HG03565 (cell line): ENCODE measurements at regions not wholly inside any gene's neighbourhood (a gene's known extent, or its start where the extent isn't known, plus 50 kb on each side); places are given as distances from the start of the nearest gene placed in this dataset.

ENCODE experiments used
- ATAC-seq: cut with Tn5 transposase; IDR thresholded peaks from one replicate; pipeline ENCODE4 v1.9.1; 2021; ENCODE audit warnings: mild to moderate bottlenecking, moderate library complexity; ENCODE audit not compliant: unreplicated experiment

- no peak for ATAC-seq
These were observed 117.6 kb upstream of the PWP1 start for GRCh38 chr12:107567876-107568619.

DNA sequence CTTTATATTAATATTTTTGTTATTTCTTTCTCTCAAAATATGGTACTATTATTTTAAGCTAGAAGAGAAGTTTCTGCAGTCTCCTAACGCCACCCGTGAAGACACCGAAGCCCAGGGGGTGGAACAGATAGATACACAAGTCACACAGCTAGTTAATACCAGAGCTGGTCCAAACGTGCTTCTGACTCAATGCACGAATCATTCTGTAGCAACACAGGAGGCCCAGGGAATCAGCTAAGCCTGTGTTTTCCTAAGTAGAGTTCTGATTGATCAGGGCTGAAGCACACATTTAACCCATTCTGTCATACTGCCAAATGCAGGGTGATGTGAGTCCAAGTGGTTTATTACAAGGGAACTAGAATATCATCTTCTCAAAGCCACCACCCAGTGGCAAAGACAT, 116.9 kb upstream of the PWP1 start:
- ATAC-seq = no peak

DNA sequence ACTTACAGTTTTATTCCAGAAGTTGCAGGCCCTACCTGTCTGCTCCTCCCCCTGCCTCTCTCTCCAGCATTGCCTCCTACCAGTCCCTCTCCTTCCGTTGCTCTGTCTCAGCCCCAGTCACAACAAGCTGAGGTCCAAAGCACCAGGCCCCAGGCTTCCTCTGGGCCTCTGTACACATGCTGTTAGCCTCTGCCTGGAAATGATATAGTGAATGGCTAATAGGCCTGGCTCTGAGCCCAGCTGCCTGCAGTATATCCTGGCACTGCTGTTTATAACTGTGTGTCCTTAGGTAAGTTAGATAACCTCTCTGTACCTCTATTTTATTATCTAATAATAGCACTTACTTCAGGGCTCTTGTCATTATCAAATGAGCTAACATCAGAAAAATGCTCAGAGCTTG, 114.9 kb upstream of the PWP1 start:
- no peak for ATAC-seq

- ATAC-seq = no peak
These were observed 114.1 kb upstream of the PWP1 start for GRCh38 chr12:107571492-107571891.

DNA sequence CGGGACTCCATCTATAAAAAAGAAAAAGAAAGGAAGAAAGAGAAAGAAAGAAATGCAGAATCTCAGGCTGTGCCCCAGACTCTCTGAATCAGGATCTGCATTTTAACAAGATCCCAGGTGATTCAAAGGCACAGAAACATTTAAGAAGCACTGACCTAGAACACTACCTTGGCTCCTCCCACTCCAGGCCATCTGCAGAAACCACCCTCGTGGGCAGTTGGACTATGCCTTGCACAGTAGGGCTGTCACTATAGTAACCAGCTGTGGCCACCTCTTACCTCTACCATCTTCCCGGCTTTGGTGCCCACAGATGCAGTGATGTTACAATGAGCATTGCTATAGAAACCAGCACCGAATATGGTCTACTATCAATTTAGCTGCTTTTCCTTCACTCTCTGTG, 110.9 kb upstream of the PWP1 start:
- ATAC-seq = no peak

GRCh38 chr12:107580750-107581618, 104.6 kb upstream of the PWP1 start:
- ATAC-seq = no peak

- no peak for ATAC-seq
These were observed 104.0 kb upstream of the PWP1 start for GRCh38 chr12:107581619-107582015.

DNA sequence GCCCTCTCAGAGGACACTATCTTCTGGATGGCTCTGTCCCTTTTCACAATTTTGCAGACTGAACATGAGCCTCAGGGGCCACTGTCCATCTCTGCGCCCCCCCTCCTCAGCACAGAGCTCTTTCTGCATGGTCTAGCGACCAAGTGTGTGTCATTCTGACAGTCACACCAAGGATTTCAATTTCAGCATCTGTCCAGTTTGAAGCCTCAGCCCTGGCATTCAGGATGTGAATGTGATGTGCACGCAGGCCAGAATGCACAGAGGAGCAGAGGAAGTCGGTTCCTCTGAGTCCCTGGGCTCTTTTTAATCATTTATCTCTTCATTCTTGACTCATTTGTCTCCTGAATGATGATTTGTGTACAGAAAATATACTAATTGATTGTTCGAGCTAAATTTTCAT, 102.0 kb upstream of the PWP1 start:
- ATAC-seq = no peak

DNA sequence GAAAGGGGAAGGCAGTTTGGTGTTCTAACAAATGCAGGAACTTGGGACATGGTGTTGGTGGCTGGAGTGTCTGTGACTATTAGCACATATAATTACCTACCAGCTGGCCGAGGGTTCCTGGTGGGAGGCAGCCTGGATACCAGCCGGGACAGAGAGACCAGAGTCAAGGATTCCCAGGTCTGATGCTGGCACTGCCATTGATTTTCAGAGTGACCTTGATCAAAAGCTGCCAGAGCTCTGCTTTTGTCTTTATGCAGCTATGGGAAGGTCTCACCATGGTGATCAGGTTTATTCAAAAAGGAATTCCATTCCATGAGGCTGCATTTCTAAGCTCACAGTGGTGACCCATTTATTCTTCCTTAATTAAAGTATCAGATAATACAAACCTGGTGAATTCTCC, 101.0 kb upstream of the PWP1 start:
- ATAC-seq = no peak

GRCh38 chr12:107586256-107586970, 99.2 kb upstream of the PWP1 start:
- ATAC-seq = no peak

- no peak for ATAC-seq
These were observed 95.2 kb upstream of the PWP1 start for GRCh38 chr12:107590413-107590812.

GRCh38 chr12:107590814-107591375, 94.7 kb upstream of the PWP1 start:
- ATAC-seq = no peak

GRCh38 chr12:107593713-107594381, 91.8 kb upstream of the PWP1 start:
- ATAC-seq = no peak

- no peak for ATAC-seq
These were observed 90.6 kb upstream of the PWP1 start for GRCh38 chr12:107594995-107595394.

DNA sequence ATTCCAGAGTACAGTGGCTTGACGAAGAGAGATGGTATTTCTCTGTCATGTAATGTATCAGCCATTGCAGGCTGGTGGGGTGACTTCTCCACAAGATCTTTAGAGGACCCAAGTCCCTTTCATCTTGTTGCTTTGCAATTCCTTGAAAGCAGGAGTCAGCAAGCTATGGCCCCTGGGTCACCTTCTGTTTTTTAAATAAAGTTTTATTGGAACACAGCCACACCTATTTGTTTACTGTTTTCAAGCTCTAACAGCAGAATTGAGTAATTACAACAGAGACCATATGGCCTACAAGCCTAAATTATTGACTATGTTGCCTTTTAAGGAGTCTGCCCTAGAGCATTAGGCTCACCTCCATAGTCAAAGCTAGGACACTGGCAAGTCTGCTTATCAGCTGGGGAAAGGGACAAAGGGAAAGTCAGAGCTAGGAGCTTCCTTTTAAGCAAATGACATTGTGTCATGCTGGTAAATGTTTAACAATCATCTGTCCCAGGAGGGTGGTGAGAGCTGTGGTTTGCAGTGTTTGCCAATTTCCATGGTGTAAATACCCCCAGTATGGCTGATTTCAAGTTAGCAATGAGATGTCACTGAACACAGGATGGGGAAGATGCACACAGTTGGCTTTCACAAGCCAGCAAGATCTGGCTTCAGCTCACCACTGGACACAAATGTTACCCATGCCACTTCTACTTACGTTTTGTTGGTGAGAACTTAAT, 87.7 kb upstream of the PWP1 start:
- no peak for ATAC-seq

DNA sequence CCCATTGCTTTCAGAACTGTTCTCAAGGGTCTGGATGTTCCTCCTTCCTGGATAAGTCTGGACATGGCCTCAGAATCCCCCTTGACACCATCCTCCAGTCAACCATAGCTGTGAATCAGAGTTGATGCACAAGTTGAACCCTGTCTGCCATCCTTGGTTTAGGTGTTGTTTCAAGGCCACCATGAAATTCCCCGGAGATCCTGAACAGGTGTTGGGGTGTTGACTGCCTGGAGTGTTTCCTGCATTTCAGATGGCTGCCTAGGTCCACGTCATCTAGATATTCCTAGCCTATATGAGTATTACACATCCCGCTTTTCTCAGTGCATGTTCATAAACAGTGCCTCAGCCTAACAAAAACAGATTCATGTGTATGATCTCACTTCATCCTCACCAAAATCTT, 86.7 kb upstream of the PWP1 start:
- ATAC-seq = no peak

GRCh38 chr12:107600581-107601144, 84.9 kb upstream of the PWP1 start:
- no peak for ATAC-seq

- no peak for ATAC-seq
These were observed 83.2 kb upstream of the PWP1 start for GRCh38 chr12:107602446-107602845.

DNA sequence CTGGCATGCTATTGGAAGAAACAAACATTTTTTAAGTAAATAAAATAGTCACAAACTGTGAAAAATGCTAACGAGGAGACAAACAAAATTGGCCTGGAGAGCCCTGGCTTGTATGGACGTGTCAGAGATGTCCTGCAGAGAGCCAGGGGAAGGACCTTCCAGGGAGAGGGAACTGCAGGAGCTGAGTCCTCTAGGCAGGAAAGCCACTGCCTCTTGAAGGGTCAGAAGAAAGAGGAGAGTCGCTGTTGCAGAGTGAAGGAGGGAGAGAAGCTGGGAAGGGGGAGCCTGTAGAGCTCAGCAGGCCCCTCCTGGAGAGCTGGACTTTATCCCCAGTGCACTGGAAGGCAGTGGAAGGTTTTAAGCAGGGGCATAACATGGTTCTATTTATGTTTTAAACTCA, 80.3 kb upstream of the PWP1 start:
- ATAC-seq = no peak
